ENCODE measurements at regions not wholly inside any gene's neighbourhood (a gene's known extent, or its start where the extent isn't known, plus 50 kb on each side); places are given as distances from the start of the nearest gene placed in this dataset.

DNA sequence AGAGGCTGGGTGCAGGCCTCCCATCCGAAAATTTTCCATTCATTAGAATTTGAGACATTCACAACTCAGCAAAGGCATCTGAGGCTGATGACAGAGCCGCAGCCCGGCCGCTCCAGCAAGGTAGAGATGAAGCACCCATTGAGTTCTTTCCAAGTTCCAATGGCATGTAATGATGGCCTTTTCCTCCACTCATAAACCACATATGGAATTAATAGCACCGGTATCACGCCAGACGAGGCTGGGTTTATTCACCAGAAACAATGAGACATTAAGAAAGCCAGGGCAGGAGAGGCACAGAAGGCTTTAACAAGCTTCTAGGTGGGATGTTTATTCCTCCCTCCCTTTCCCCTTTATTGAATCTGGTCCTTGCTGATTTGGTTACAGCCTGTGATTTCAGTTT lies 534.4 kb downstream of the MN1 start:
- no peak for DNase-seq

DNA sequence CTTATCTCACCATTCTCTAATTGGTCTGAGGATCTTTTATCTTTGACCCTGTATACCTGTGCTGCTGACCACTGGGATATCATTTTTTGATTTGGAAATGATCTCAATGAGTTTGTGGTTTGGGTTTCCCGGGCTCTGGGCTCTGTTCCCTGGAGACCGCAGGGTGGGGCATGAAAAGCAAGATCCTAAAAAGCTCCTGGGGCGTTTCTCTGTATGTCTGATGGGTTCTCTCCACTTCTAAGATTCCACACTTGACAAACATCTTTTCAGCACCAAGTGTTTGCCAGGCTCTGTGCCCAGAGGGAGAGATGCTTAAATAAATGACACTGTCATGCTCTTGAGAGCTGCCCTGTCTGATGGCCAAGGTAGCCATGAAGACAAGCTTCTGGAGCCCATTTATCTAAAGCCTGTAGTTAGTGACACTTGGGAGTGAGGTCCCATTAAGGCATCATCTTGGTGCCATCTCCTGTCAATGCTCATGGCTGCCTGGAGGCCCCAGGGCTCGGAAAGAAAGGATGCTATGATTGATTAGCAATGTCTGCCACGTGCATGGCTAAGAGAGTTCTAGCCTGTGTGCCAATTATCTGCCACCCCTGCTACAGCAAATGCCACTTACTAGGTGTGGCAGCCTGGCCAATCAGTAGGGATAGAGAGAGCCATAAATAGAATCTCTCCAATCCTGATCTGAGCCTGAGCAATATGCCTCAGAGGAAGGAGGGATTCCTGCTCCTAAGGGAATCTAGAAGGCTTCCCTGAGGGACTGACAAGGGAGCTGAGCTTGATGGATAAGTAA lies 531.6 kb downstream of the MN1 start:
- no peak for DNase-seq

DNA sequence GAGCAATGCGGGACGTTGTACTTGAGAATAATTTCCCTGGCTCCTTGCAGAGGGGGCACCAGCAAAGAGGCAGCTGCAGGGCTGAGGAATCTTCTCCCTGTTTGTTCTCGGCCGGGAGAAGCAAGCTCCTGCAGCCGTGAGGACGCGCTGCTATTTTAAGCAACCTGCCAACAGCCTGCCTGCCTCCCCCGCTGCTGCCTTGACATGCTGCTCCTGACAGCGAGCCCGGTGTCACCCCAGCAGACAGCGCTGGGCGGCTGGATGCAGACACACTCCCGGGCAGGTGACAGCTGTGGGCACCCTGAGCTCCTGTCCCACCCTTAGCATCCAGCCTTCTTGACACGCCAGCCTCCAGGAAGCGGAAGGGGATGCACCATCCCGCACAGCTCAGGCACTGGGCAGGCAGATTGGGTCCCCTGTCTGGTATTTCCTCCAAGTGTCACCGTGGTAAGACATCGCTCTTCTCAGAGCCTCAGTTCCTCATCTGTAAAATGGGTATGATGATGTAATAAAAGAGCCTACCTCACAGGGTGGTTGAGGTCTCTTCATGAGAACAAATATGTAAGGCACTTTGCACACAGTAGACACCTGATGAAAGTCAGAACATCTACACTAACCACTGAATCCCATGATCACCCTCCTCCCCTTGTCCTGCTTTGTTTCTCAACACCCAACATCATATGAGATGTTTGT lies 530.6 kb downstream of the MN1 start:
- DNase-seq: no peak

DNA sequence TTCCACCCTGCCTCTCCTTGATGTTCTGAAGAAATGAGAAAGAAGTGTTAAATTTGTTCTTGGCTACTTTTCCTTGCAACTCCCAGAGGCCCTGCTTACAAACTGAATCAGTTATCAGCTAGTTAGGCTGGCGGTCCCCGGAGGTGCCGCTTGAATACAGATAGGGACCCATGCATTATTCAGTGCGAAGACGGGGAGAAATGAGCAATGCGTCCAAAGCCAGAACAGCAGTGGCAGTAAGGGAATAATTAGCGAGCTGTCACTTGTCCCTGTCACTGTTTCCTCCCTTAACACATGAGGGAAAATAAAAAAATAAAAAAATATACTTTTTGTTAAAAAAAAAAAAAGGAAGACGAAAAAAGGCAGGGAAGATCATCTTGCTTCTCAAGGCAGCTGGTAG lies 528.1 kb downstream of the MN1 start:
- DNase-seq: no peak

DNA sequence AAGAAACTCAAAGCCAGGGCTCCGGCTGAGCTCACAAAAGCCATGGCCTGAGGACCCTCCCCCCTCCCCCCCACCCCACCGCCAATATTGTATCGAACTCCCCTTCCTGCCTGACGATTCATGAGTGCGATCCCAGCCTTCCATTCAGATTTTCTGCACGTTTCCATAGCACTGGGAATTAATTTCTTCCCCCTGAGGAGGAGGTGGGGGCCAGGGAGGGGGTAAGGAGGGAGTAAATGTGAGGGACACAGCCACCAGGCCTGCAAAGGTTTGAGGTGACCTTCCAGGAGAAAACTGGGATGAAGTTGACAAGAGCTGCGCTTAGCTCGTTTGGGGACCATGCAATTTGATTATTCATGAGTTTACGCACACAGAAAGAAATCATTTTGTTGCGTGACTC lies 527.7 kb downstream of the MN1 start:
- DNase-seq: no peak

DNA sequence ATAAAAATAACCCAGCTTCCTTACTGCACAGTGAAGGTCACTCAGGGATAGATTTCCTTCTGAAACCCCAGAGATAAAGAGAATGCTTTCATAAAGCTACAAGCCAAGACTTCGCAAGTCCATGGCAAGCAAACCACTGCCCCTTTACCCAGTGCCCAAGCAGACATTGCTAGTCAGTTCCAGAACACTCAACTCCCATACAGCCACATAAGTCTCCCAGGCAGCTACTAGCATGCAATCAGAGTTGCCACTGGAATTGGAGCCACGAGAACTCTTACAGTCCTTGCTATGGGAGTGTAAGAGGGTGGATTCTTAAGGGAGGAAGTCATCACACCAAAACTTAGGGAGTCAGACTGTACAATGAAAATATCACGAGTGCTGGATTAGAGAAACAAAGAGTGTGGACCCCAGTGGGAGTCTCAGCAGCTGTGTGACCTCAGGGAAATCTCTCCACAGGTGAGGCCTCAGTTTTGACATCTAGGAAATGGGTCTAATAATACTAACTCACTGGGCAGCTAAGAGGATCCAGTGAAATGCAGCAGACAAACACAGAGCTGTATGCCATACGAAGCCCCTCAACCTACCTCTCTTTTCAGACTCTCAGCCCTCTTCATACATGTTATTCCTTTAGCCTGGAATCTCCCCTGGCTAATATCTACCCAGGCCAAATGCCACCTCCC lies 526.6 kb downstream of the MN1 start:
- no peak for DNase-seq

DNA sequence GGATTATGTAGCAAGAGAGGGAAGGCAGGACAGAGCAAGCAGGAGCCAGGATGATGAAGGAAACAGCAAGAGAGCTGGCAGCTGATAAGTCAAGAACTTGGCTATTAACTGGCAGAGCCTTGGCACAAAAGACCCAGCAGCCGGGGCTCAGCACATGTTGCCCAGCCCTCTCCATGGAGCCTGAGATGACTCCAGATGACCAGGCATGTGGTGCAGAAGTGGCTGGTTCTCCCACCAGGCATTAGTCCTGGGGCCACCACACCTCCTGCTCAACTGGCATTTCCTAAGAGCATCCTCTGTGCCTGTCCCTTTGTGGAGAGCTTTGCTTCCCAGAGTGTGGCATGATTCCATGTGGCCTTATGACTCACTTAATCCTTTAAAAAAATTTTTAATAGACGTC lies 522.6 kb downstream of the MN1 start:
- no peak for DNase-seq

DNA sequence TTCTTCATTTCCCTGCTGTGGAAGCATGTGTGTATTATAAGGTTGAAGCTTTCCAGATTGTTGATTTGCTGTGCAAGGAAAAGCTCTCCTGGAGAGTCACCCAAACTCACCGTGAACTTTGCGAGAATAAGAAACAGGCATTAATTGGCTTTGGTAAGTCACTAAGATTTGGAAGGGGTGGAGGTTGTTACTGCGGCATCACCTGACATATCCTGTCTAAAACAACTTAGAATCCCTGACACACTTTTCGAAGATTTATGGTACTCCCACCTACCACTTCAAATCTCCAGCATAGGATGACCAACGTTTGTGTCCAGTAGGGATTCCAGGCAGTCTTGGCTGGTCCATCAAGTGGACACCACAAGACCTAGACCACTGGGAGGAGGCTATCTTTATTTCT lies 518.3 kb downstream of the MN1 start:
- DNase-seq: no peak

DNA sequence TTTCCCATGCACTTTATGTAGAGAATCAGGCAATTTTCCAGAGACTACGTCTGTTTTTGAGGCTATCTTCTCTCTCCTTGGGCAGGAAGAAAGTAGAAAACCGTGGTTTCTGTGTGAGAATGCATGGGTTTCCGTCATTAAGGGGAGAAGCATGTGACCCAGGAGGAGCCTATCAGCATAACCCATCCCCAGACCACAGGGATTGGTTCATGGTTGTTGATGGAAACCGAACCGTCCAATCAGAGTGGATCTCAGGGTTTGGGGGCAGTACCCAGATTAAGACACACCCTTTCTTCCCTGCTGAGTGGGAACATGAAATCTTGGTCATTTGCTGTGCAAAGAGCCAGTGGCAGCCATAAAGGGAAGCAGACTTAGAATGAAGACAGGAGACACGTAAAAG lies 517.8 kb downstream of the MN1 start:
- no peak for DNase-seq

DNA sequence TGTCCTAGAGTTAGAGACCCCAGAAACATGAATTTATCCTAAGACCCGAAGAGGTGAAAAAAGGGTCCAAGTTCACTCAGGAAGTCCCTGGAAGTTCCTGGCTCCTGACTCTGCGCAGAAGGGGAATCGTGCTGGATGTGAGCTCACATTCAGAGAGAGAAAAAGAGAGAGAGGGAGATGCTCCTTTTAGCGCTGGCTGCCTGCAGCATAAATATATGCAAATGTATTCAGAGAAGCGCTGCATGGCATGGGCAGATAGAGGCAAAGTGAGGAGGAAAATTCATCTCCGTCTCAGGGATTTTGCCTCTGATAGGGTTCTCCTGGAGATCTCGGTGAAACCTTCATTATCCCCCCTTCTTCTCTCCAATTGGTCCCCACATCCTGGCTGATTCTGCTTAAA lies 517.2 kb downstream of the MN1 start:
- DNase-seq: no peak

DNA sequence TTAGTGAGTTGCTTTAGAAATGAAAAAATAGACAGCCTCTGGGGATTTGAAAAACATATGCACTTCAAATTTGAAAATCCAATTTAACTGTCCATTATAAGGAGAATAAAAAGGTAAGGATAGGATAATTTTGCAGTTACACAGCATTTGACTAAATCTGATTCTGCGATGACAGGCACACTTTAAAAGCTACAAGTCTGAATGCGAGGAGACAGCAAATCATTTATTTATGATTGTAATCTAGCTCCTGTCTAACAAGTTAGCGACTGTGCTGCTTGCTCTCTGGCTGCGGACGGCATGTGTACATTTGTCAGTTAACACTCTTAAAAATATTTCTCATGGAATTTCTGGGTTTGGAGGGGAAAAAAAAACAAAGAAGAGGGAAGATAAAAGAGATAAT lies 514.8 kb downstream of the MN1 start:
- no peak for DNase-seq

DNA sequence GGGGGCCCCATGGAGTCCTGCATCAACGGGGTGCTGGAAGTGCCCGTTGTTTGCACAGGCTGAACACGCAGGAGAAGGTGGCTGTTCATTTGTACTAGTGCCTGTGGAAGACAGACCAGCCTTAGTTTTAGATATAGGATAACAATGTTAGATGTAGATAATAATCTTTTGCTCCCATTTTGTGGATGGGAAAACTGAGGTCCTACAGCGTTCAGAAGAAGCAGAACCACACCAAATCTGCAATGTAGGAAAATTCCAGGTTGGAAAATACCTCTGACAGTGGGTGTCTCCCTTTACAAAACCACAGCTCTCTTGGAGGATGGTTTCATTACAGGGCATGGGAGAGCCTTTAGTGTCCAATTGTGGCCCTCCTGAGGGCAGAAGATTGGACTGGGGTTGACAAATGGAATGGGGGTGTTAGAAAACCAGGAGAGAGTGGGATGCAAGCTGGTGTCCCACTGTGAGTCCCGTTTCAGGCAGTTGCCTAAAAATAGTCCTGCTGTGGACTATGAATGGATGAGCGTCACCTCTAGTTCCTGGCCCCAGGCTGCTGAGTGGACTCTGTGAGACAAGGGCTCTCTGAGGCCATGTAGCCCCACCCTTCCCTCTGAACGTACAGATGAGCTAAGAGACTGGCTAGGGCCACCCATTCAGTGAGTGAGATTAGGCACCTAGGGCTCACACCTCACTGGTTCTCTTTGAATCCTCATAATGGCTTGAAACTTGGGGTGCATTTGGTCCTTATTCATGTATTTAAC lies 508.8 kb downstream of the MN1 start:
- no peak for DNase-seq

DNA sequence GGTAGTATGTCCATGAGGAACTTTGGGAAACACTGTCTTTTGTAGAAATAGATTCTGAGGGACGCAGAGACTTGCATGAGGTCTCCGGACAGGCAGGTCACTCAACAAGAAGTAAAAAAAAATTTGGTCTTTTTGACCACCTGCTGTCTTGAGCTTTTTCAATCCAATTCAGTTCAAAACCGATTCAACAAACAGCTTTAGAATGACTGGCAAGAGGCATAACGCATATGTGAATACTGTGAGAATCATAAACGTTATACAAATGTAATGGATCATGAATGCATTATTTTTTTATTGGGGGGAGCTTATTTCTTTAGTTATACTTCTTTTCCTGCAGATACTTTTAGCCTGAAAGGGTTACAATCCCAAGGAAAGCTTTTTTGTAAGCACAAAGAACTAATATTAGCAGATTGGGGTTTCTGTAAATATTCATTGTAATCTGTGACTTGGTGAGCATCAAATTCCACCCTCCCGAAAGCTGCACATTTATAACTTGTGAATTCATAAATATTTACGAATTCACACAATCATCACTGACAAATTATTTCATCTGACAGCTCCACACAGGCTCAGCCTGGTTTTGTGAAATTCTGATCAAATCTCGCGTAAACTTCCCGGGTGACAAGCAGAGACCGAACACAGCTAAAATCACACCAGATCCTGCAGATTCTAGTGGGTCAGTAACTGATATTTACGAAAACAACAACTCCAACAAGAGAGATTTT lies 507.7 kb downstream of the MN1 start:
- no peak for DNase-seq

DNA sequence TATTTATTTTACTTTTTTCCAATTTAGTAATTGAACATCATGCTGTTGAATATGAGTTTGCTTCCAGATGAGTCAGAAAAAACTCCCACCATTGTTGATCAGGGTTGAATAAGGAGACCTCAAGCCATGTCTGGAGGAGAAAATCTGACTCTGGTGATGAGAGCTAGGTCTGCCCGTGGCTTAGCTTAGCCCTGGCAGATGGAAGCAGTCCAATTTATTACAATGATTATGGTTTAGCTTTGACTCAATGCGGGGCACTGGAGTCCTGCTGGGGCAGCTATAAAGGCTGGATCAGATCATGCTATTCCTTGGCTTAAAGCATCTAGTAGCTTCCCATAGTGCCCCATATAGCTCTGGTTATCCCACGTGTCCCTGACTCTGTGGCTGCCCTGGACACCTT lies 506.5 kb downstream of the MN1 start:
- DNase-seq: no peak

DNA sequence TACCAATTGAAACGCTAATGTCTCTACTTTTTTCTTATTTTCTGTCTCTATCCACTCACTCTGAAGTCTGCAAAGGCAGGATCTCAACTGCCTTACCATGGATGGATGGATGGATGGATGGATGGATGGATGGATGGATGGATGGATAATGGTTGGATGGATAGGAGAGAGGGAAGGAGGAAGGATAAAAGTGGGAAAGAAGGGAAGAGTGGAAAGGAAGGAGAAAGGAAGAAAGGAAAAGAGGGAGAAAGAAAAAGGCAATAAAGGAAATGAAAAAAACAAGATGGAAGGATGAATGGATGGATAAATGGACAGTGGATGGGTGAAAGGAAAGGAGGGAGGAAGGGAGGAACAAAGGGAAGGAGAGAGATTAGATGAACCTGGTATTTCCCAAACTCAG lies 506.0 kb downstream of the MN1 start:
- DNase-seq: no peak

DNA sequence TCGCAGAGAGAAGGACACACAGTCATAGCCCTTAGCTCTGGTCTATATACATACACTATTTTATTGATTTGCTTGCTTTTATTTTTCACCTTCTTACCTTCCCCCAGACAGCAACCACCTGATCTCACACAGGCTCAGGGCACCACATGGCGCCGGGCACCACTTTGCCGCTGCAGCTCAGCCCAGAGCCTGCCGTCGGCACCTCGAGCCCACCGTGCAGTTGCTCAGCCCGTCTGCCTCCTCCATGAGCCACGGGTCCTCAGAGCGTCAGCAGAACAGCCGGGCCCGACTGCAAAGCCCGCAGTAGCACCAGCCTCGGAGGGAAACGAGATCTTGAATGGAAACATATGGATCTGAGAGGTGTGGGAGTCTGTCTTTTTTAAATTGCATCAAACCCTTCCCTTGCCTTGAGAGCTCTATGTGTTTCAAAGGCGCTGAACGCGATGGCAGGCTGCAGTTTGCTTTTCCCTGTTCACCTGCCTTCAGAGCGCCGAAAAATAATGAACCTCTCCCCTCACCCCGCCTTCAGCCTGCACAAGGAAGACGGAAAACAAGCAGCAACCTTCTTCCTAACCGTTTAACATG lies 505.4 kb downstream of the MN1 start:
- DNase-seq: no peak

DNA sequence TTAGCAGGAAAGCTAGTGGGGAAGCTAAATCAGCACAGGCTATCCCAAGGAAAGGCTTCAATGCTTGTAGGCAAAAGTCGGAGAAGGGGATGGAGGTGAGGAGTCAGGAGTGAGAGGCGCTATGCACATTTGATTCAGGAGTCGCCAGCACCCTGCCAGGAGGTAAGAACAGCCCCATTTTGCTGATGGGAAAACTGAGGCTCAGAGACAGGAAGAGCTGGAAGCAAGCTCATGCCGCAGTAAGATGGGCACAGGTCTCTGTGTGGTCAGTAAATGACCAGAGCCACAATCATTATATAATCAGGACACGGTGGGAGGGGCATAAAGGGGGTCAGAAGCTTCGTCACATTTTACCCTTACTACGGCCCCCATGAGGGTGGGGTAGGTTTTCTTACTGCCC lies 504.4 kb downstream of the MN1 start:
- DNase-seq: no peak

DNA sequence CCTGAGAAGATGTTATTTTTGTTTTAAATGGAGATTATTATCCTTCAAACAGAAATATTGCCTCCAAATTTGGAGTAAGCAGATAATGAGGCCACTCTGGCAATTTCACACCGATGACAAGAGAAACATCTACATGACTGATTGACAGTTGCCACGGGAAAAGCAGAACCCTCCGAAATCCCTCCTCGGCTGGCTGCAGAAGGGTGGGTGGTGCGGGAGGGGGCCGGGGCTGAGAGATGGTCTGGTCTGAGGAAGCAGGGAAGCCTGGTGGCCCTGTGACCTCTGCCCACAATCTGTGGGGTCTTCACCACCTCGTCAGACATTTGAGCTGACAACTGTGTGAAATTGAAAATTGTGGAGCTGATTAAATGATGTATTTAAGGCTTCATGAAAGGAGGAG lies 503.2 kb downstream of the MN1 start:
- no peak for DNase-seq

DNA sequence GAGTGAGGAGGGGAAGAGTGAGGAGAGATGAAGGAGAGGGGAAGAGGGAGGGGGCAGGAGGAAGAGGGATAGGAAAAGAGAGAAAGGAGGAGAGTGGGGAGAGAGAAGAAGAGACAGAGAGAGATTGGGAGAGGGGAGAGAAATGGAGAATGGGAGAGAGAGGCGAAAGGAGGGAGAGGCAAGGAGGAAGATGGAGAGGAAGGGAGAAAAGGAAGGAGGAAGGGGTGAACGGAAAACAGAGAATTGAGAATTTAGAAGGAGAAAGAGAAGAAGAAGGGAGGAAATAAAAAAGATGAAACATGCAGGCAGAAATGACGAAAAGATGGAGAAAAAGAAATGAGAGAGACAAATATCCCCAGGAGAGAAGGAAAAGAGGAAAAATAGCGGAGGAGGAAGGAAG lies 502.8 kb downstream of the MN1 start:
- DNase-seq: no peak

DNA sequence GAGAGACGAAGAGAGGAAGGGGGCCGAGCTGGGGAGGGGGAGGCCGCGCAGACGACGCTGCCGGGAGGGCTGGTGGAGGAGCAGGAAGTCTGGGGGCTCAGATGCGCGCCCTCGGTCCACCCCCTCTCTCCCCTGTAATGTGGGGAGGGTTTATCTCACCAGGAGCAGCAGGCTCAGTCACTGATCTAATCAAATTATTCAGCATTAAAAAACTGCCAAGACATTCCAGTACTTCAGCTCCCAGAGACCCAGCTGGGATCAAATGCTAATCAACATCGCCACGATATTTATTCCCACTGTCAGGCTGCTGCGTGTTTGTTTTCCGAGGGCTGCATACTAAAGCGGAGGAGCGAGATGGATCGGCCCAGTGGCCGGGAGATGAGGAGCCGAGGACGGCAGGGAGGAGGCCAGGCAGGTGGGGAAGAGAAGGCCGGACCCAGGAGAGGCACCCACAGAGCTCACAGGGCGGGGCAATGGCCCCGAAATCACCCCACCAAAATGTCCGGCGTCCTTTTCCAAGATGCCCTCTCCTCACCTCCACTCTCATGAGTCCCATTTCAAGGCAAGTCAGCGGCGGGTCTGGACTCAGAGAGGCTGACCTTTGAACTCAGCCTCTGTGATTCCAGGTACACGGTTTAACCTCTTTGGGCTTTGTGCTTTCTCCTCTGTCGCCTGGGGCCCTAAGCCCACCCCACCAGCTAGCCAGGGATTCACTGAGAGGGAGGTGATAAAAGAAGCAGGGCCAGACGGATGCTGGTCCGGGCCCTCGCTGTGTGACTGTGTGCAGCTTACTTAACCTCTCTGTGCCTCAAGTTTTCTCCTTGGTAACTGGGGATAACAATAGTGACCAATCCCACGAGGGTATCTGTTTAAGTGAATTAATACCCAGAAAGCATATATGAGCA lies 502.1 kb downstream of the MN1 start:
- no peak for DNase-seq

DNA sequence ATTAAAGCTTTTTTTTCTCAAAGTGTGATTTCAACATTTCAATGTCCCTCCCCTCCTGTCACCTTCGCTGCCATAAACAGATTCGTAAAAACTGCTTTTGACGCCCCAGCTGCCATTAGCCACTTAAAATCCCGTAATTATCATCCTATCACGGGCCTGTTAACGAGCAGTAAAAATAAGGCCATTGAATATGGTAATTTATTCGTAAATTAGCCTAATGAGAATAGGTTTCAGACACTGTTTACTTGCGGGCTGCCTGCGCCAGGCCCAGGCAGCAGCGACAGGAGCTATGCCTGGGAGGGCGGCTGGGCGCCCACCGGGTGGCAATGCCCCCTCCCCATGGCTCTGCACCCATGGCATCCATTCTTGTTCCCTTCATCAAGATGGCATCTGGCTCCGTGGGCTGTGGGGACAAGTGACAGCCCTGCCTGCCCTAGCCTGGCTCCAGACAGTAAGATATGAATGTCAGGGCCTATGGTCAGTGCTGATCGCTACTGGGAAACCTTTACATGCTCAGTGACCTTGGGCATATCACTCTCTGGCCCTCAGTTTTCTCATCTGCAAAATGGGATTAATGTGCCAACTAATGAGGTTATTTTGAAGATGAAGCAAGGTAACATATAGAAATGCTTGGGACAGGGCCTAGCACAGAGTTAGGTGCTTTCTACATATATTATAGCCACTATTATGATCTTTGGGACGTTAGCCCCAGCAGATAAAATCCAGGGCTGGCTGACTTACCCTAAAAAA lies 500.8 kb downstream of the MN1 start:
- DNase-seq: no peak
